GM12801 (cell line): ENCODE measurements at regions not wholly inside any gene's neighbourhood (a gene's known extent, or its start where the extent isn't known, plus 50 kb on each side); places are given as distances from the start of the nearest gene placed in this dataset.

Source experiments
- TF ChIP-seq, protein P1 (sequence below): IDR thresholded peaks from one replicate; pipeline ENCODE4 v1.5.1; 2011; ENCODE audit warnings: control low read depth; ENCODE audit not compliant: insufficient read length; ENCODE audit errors: extremely low read depth

DNA sequence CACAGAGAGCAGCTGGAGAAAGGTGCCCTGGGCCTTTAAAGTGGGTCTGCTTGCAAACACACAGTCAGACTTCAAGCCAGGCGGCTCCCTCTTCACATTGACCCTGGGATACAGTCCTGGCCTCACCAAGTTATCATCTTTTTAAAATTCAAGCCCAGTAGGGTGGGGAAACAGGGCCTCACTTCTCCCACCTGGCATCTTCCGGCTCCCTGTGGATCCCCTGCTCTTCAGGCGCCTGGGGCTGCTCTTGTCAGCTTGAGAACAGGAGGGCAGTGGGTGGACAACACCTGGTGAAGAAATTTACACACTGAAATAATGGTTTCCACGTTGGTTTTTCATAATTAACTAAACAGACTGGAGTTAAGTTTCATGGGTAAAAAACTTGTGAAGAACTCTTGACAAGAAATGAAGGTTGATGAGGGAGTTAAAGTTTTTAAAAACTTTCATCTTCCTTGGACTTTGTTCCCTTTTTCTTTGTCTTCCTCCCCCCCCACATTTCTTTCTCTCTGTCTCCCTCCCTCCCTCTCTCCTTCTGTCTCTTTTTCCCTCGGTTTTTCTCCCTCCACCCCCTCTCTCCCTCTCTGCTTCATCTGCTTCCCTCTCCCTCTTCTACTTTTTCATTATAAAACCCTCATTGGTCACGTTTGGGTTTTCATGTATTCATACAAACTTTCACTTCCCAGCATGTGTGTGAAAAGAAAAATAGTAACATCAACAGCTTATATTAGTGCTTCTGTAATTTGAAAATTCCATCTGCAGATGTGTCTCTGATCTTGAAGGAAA, 219.6 kb downstream of the DMRT2 start:
- TF ChIP-seq, protein P1, sequence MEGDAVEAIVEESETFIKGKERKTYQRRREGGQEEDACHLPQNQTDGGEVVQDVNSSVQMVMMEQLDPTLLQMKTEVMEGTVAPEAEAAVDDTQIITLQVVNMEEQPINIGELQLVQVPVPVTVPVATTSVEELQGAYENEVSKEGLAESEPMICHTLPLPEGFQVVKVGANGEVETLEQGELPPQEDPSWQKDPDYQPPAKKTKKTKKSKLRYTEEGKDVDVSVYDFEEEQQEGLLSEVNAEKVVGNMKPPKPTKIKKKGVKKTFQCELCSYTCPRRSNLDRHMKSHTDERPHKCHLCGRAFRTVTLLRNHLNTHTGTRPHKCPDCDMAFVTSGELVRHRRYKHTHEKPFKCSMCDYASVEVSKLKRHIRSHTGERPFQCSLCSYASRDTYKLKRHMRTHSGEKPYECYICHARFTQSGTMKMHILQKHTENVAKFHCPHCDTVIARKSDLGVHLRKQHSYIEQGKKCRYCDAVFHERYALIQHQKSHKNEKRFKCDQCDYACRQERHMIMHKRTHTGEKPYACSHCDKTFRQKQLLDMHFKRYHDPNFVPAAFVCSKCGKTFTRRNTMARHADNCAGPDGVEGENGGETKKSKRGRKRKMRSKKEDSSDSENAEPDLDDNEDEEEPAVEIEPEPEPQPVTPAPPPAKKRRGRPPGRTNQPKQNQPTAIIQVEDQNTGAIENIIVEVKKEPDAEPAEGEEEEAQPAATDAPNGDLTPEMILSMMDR = no peak

DNA sequence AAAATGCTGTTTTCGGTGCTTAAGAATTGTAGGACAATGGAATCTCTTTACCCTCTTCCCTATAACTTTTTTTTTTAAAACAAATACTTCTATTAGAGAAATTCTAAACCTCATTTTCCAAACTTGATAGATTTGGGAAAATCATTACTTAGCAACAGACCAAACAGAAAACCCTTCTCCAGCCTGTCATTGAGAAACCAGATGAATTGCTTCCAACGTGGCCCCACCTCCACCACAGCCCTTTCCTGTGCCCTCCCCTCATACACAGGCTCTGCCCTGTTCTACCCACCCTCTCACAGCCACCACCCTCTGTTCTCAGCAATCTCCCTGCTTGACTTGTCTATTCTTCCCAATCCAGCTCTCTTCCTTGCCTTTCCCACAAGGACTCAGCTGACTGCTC, 221.2 kb downstream of the DMRT2 start:
- TF ChIP-seq, protein P1 = no peak

DNA sequence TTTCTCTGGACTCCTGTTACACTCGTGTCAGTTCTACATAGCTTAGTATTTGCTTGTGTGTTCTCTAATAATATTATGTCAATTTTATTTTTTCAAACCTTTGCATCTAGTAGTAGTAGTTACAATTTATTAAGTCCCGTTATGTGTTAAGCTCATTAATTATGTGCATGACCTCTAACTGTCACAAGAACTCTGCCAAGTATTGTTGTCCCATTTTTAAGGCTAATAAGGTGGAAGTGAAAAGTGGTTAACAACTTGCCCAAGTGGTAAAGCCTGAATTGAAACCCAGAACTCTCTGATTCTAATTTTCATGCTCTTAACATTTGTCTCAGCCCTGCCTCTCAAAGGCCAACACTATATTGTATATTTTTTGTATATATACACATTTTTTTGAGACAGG, 221.6 kb downstream of the DMRT2 start:
- TF ChIP-seq, protein P1 = no peak

DNA sequence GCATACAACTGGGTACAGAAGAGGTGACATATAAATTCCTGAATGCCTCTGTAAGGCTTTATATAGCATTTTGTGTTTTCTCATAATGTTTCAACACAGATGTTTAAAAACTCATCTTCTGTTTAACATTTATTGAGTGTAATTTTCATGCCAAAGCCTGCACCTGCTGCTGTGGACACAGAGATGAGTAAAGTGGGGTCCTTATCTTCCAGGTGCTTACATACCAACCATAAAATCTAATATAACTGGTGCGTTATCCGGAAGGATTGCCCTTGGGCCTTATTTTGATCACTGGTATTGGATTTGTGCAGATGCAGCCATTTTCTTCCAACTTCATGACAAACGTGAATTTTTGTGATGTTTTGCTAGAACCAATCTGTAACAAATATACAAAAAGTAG, 222.3 kb downstream of the DMRT2 start:
- TF ChIP-seq, protein P1 = no peak

DNA sequence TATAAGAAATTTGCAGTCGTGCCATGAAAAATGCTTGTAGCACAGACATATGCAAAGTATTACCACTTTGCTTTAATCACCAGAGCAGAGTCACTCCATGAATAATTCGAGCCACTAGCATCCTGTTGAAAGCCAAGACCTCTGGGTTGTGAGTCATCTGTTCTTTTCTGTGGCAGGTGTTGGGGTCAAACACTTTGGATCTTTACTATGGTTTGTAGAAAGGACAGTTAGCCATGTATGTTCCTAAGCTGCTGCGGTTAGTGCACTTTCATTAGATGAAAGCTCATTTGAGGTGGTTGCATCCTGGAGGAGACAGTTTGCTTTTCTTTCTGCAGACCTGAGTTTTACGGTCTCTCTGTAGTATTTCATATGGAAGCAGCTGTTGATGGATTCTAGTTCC, 223.7 kb downstream of the DMRT2 start:
- TF ChIP-seq, protein P1 = no peak

DNA sequence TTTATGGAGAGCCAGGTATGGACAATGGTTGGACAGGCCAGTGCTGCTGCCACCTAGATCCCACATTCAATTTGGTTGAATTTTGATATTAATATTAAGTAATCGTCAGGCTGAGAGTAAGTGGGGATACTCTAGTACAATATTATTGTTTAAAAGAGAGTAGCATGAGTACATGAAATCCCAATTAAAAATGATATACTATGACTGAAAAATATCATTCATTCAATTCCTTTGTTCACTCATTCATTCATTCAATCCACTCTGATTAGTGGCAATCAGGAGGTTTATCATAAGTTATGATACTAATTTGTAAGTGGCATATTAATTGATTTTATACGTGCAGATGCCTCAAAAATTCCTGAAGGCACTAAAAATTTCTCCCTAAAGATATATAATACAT, 224.2 kb downstream of the DMRT2 start:
- TF ChIP-seq, protein P1 = no peak

DNA sequence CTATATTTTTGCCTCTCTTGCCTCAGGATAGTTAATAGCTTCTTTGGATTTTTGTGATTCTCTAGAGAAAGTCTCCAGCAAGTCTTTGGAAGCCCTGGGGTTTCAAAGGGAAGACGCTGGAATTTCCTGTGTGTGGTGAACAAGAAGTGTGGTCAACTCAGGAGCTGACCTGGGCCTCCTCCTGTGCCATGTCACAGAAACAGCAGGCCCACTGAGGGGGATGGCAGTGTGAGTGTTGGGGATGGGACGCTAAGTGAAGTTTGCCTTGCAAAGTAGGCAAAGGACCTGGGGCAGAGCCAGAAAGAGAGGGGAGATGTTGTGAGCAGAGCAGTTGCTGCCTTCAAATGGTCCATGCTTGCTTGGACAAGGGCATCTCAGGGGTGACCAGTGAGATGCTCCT, 226.3 kb downstream of the DMRT2 start:
- TF ChIP-seq, protein P1 = no peak
